ENCODE measurements at regions not wholly inside any gene's neighbourhood (a gene's known extent, or its start where the extent isn't known, plus 50 kb on each side); places are given as distances from the start of the nearest gene placed in this dataset.

- TF ChIP-seq CTCF (IDR thresholded peaks at IDR 0.05) (no peak), POLR2A (IDR thresholded peaks at IDR 0.05) (no peak)
Measured at GRCh38 chr2:123916051-123916450, 109.0 kb upstream of the CNTNAP5 start.

All from esophagus squamous epithelium (tissue), 4 donors.